GM12878 (cell line): ENCODE measurements at regions not wholly inside any gene's neighbourhood (a gene's known extent, or its start where the extent isn't known, plus 50 kb on each side); places are given as distances from the start of the nearest gene placed in this dataset.

ENCODE experiments used
- ATAC-seq: fragments of 200-7000 bp; cut with Tn5 transposase; 3 replicates; pipeline ENCODE4 v1.9.1; 2020; ENCODE audit warnings: mild to moderate bottlenecking, moderate library complexity
- BruUV-seq: library from RNA; stranded (reverse); fragments of 400-500 nt; replicated peaks from 2 replicates; lab custom pipeline; 2021; lab: Mats Ljungman, UMichigan
- CTCF ChIA-PET: fragments of 300-600 bp; sonication (Branson Sonifier 250); formaldehyde crosslinking; extraction: SDS; loops from one replicate; lab custom pipeline; 2021; ENCODE audit warnings: inconsistent platforms; lab: Yijun Ruan, JAX
- POLR2A ChIA-PET: fragments of 350-600 bp; formaldehyde crosslinking; extraction: SDS; loops from one replicate; lab custom pipeline; 2021; ENCODE audit warnings: inconsistent platforms; lab: Charles Lee
- RAD21 ChIA-PET: fragments of 300-600 bp; sonication (Branson Sonifier 250); formaldehyde crosslinking; loops from one replicate; lab custom pipeline; 2023; ENCODE audit warnings: antibody characterized with exemption; ENCODE audit not compliant: unreplicated experiment; lab: Charles Lee
- SMC1A ChIA-PET: fragments of 300-600 bp; sonication (Branson Sonifier 250); formaldehyde crosslinking; loops from one replicate; lab custom pipeline; 2023; ENCODE audit not compliant: unreplicated experiment, uncharacterized antibody; lab: Charles Lee
- DNase-seq: peaks from one replicate; pipeline ENCODE4 v3.0.0-alpha.2; 2011; ENCODE audit warnings: low read depth, low spot score
- FAIRE-seq: peaks from 3 replicates; lab custom pipeline; 2011; peaks lifted over from hg19 to GRCh38; lab: Jason Lieb, UNC
- H2AFZ ChIP-seq: 2 replicates; pipeline ENCODE4 v1.6.0; 2011; ENCODE audit warnings: low read depth, low read length, control low read depth; ENCODE audit not compliant: control insufficient read depth
- H3K27ac ChIP-seq: 2 replicates; pipeline ENCODE4 v1.5.1; 2011; ENCODE audit warnings: control low read depth; ENCODE audit not compliant: control insufficient read depth, insufficient read depth
- H3K27me3 ChIP-seq, 2 experiments: replicated peaks in 1 of 2; 2 replicates each; pipeline versions ENCODE4 v1.6.0 to v1.6.1; 2011; ENCODE audit warnings: low read length in 1 of 2; ENCODE audit not compliant: control insufficient read depth in 2 of 2, insufficient read depth in 2 of 2
- H3K36me3 ChIP-seq, 2 experiments: 2 replicates each; pipeline ENCODE4 v1.5.1; 2011; ENCODE audit warnings: low read length in 1 of 2; ENCODE audit not compliant: control insufficient read depth in 2 of 2, insufficient read depth in 2 of 2
- H3K4me1 ChIP-seq: 2 replicates; pipeline ENCODE4 v1.6.1; 2011; ENCODE audit warnings: mild to moderate bottlenecking, low read length, moderate library complexity, mixed read lengths; ENCODE audit not compliant: control insufficient read depth, insufficient read depth
- H3K4me2 ChIP-seq: 2 replicates; pipeline ENCODE4 v1.6.0; 2011; ENCODE audit warnings: control low read depth; ENCODE audit not compliant: control insufficient read depth, insufficient read depth
- H3K4me3 ChIP-seq: fragments of 200-600 bp; sonication (generic); 2 replicates; pipeline ENCODE4 v1.5.1; 2016
- H3K79me2 ChIP-seq: 2 replicates; pipeline ENCODE4 v1.6.0; 2011; ENCODE audit warnings: low read length; ENCODE audit not compliant: control insufficient read depth, insufficient read depth
- H3K9ac ChIP-seq: 2 replicates; pipeline ENCODE4 v1.8.0; 2011; ENCODE audit warnings: low read length, control low read depth, mixed read lengths; ENCODE audit not compliant: control insufficient read depth, insufficient read depth
- H3K9me3 ChIP-seq: replicated peaks from 3 replicates; pipeline ENCODE4 v1.5.1; 2011; ENCODE audit warnings: mild to moderate bottlenecking, low read length; ENCODE audit not compliant: control insufficient read depth, insufficient read depth
- H4K20me1 ChIP-seq: 2 replicates; pipeline ENCODE4 v1.6.0; 2011; ENCODE audit not compliant: control insufficient read depth, insufficient read depth
- BMI1 ChIP-seq: fragments of 450-650 bp; IDR thresholded peaks from 2 replicates; pipeline ENCODE4 v1.6.1; 2016; ENCODE audit warnings: mild to moderate bottlenecking, moderate library complexity, borderline replicate concordance
- ETV6 ChIP-seq, 2 experiments: fragments of 450-650 bp in 1 of 2; IDR thresholded peaks in 1 of 2; conservative IDR thresholded peaks in 1 of 2; 2 replicates each; pipeline ENCODE4 v1.6.1; 2014; ENCODE audit warnings: antibody characterized with exemption in 1 of 2, borderline replicate concordance in 1 of 2, low read depth in 1 of 2, mild to moderate bottlenecking in 1 of 2, moderate library complexity in 1 of 2
- GATAD2B ChIP-seq: fragments of 450-650 bp; conservative IDR thresholded peaks from 2 replicates; pipeline ENCODE4 v1.6.1; 2017; ENCODE audit warnings: low read depth, mild to moderate bottlenecking, moderate library complexity
- LARP7 ChIP-seq: fragments of 450-650 bp; IDR thresholded peaks from 2 replicates; pipeline ENCODE4 v1.6.1; 2017; ENCODE audit warnings: mild to moderate bottlenecking
- MAX ChIP-seq: IDR thresholded peaks from 2 replicates; pipeline ENCODE4 v1.6.1; 2012; ENCODE audit warnings: low read depth, low read length, improper control_type of control experiment
- MEF2A ChIP-seq: IDR thresholded peaks from 2 replicates; pipeline ENCODE4 v1.6.1; 2011; ENCODE audit warnings: low read depth, mild to moderate bottlenecking, low read length, moderate library complexity; ENCODE audit not compliant: insufficient read depth
- RCOR1 ChIP-seq: conservative IDR thresholded peaks from 2 replicates; pipeline ENCODE4 v1.6.1; 2012; ENCODE audit warnings: low read depth, low read length, improper control_type of control experiment
- RFX5 ChIP-seq: IDR thresholded peaks from 2 replicates; pipeline ENCODE4 v1.6.1; 2011; ENCODE audit warnings: low read depth, low read length, improper control_type of control experiment
- USF1 ChIP-seq: IDR thresholded peaks from 2 replicates; pipeline ENCODE4 v1.6.1; 2011; ENCODE audit warnings: borderline replicate concordance, low read depth, mild to moderate bottlenecking, moderate library complexity, mixed read lengths, low read length; ENCODE audit not compliant: insufficient read depth; ENCODE audit errors: extremely low read length
- WGBS: methylation state at CpG from one replicate; pipeline ENCODE4 v1.1.6; 2016; ENCODE audit warnings: low lambda C conversion rate; ENCODE audit not compliant: insufficient replicate concordance, insufficient coverage; ENCODE audit errors: missing lambda C conversion rate; 5-methylcytosine and 5-hydroxymethylcytosine counted together
- in situ Hi-C: fragments of 300-500 bp; cut with MboI; formaldehyde crosslinking; loops from 9 replicates; pipeline ENCODE4 v1.14.3; 2018; ENCODE audit warnings: mixed read lengths
- intact Hi-C: fragments of 100-400 bp; cut with micrococcal nuclease; formaldehyde crosslinking; loops from one replicate; pipeline ENCODE4 v1.14.2; 2022; ENCODE audit not compliant: unreplicated experiment

GRCh38 chr5:56565283-56565615 lies 250.1 kb upstream of the MAP3K1 start:
- ChIA-PET POLR2A (interaction anchor here (1.0 to 1.1 kb wide), 2 partner anchors 36 to 273 kb away, joined by 3 to 4 read pairs; no protein-coding TSS in a partner anchor), RAD21 (interaction anchor here (0.8 to 2.5 kb wide), 5 partner anchors 24 to 273 kb away, joined by 3 to 8 read pairs (median 4); no protein-coding TSS in a partner anchor), CTCF (interaction anchor here (0.8 to 1.7 kb wide), 4 partner anchors 10 to 295 kb away, joined by 3 to 4 read pairs (median 3); no protein-coding TSS in a partner anchor), SMC1A (interaction anchor here (0.6 to 2.4 kb wide), 13 partner anchors 10 to 1351 kb away, joined by 3 to 8 read pairs (median 4); no protein-coding TSS in a partner anchor)
- intact Hi-C loops: no loop called here
- DNase-seq: no peak
- Histone ChIP-seq H3K27me3 (0 out of 4 replicates have a peak, but pooled peaks cover 0 to 3% of the 10 kb centered on the region in 2 experiments), H3K79me2 (no peaks in the 10 kb centered on the region), H3K4me2 (0 out of 2 replicates have a peak overlapping the region, but pooled peaks have one; percentile 27), H4K20me1 (no peaks in the 10 kb centered on the region), H2AFZ (no peak overlapping the region), H3K27ac (no peak overlapping the region), H3K9me3 (no peaks in the 10 kb centered on the region), H3K9ac (no peak overlapping the region), H3K4me1 (peaks cover 11% of the 10 kb centered on the region), H3K4me3 (no peak overlapping the region), H3K36me3 (no peaks in the 10 kb centered on the region)
- ATAC-seq: no peak
- 64% methylated on average over 3 of the region's 3 CpGs for WGBS
- FAIRE-seq: no peak
- TF ChIP-seq GATAD2B: no peak
- no peak for TF ChIP-seq USF1
- TF ChIP-seq ETV6 (conservative IDR thresholded peaks at IDR 0.05 in 1 of 2, IDR thresholded peaks at IDR 0.05 in 1 of 2; ENCODE audit: borderline replicate concordance in 1 of 2, low read depth in 1 of 2): no peak
- TF ChIP-seq LARP7: no peak
- TF ChIP-seq MEF2A: no peak
- TF ChIP-seq MAX: no peak
- TF ChIP-seq RFX5: no peak
- no peak for TF ChIP-seq RCOR1
- TF ChIP-seq BMI1: no peak
- no TSS peak for BruUV-seq
- in situ Hi-C loops: no loop called here
